GM21526 (cell line): ENCODE measurements at regions not wholly inside any gene's neighbourhood (a gene's known extent, or its start where the extent isn't known, plus 50 kb on each side); places are given as distances from the start of the nearest gene placed in this dataset.

Experiments
- ATAC-seq: cut with Tn5 transposase; IDR thresholded peaks from one replicate; pipeline ENCODE4 v1.9.1; 2021; ENCODE audit warnings: moderate library complexity; ENCODE audit not compliant: unreplicated experiment, low FRiP score

GRCh38 chr9:4921449-4921848, 63.6 kb upstream of the JAK2 start:
- ATAC-seq = no peak

DNA sequence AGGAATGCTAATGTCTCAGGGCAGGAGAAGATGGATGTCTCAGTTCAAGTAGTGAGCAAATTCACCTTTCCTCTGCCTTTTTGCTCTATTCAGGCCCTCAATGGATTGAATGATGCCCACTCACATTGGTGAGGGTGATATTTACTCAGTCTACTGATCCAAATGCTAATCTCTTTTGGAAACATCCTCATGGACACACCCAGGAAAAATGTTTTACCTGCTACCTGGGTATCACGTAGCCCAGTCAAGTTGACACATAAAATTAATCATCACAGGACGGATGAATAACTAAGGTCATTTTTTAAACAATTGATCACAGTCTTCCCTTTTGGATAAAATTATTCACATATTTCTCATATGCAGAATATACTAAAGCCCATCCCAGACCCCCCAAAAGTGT, 63.0 kb upstream of the JAK2 start:
- ATAC-seq = no peak

DNA sequence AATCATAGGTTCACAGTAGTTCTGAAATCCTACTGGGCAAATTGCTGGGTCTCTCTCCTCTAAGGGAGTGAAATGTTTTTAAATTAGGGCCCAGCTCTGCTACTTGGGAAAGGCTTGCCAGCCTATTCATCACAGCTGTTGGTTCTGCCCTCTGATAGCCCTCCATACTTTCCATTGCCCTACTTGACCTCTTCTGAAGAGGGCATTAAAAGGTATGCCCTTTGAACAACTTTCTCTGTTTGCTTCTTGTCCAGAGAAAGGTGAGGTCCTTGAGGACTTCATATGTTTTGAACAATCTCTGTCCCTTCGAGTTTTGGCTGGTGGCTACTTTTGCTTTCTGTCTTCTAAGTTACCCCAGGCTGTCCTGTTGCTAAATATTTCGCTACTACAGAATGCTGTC, 62.3 kb upstream of the JAK2 start:
- no peak for ATAC-seq

DNA sequence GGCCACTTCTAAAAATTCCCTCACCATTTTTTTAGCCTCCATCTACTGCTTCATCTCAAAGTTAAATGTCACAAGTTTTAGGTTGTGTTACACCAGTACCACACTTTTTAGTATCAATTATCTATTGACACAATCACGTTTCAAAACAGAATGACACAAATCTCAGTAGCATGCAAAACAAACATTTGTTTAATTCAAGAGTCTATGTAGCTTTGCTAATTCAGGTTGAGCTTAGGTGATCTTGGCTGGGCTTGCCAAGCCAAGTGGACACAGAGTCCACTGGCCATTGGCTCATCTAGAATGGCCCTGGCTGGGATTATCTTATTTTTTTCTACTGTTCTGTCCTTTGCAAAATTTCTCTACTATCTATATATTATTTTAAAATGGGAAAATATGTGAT, 61.9 kb upstream of the JAK2 start:
- ATAC-seq = no peak

- ATAC-seq = peak; percentile 78
Observed at GRCh38 chr9:4923580-4924544, 61.2 kb upstream of the JAK2 start.

GRCh38 chr9:4926239-4926638, 58.8 kb upstream of the JAK2 start:
- ATAC-seq = no peak

- no peak for ATAC-seq
Observed at GRCh38 chr9:4927043-4927471, 58.0 kb upstream of the JAK2 start.

DNA sequence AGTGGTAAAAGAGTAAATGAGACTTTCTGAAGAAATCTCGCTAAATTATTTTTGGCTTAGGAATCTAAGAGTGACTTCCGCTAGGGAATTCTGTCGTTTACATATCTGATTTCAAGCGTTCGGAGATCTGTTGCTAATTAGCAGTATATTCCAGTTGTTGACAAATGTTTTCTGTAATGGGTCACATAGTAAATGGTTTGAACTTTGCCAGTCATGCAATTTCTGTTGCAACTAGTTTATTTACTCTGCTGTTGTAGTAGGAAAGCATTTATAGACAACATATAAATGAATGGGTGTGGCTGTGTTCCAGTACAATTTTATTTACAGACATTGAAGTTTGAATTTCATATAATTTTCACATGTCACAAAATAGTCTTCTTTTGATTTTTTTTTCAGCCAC, 57.4 kb upstream of the JAK2 start:
- ATAC-seq = no peak

GRCh38 chr9:4929917-4930316, 55.2 kb upstream of the JAK2 start:
- no peak for ATAC-seq

DNA sequence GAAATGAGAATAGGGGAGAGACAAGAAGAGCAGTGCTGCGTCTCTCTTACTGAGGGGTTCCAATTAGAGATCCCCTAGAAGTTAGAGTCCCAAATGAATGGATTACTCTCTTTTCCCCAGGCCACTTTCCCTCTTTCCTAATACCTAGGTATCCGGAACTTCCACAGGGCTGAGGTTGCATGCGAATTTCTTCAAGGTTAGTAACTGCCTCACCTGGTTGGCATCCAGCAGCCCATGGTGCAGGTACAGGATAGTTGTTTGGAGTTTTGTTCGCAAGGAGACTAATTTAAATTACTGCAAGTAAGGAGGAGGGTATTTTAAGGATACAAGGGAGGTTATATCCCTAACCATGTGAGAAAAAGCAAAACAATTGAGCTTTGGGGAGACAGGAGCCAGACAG, 52.4 kb upstream of the JAK2 start:
- no peak for ATAC-seq

DNA sequence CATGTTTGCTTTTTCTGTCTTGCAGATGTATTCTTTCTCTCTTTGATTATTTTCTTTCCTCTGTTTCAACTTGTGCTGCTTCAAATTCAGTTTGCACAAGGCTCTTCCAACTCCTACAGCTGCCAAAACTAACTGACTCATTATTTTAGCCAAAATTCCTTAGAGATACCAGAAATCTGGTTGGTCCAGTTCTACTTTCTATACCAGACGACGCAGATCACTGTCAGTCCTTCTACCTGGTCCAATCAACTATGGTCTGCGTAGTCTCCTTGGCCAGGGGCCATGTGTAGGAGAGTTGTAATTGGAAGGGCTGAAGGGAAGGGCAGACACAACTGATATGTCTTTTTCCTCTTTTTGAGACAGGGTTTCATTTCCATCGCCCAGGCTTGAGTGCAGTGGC, 51.9 kb upstream of the JAK2 start:
- no peak for ATAC-seq

- ATAC-seq = no peak
Observed at GRCh38 chr9:4933861-4934260, 51.2 kb upstream of the JAK2 start.

DNA sequence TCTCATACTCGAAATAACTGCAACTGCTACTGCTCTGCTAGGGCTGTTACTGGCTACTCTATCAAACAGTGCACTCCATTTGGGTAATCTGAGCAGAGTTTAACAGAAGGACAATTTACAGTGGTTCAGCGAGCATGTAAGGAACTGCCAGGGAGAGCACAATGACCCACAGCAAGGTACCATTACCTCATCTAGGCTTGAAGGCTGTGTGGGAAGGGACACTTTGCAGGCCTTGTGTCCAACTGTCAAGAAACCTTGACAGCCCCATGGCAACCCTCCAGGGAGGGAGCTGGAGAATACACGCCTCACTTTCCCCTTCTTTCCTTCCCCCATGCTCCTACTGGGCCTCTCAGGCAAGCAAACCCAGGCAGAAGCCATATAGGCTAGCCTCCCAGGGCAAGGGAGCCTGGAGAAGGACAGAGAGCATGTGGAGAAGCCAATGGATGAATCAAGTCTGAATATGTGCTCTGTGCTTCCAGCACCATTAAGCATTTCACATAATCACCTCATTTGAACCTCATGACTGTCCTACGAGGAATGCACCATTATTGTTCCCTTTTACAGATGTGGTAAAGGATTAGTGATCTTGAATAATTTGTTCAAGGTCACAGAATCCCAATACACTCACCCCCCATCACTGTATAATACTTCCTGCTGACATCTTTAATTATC, 49.9 kb upstream of the JAK2 start:
- no peak for ATAC-seq
